GM12891 (cell line): ENCODE measurements at regions not wholly inside any gene's neighbourhood (a gene's known extent, or its start where the extent isn't known, plus 50 kb on each side); places are given as distances from the start of the nearest gene placed in this dataset.

ENCODE experiments used
- POLR2A ChIP-seq: IDR thresholded peaks from 2 replicates; pipeline ENCODE4 v1.6.1; 2011; ENCODE audit warnings: low read depth, low read length, control low read depth
- POLR2AphosphoS5 ChIP-seq: IDR thresholded peaks from 2 replicates; pipeline ENCODE4 v1.6.1; 2011; ENCODE audit warnings: low read depth, low read length, control low read depth
- TAF1 ChIP-seq: IDR thresholded peaks from 2 replicates; pipeline ENCODE4 v1.6.1; 2011; ENCODE audit warnings: low read depth, low read length, control low read depth

DNA sequence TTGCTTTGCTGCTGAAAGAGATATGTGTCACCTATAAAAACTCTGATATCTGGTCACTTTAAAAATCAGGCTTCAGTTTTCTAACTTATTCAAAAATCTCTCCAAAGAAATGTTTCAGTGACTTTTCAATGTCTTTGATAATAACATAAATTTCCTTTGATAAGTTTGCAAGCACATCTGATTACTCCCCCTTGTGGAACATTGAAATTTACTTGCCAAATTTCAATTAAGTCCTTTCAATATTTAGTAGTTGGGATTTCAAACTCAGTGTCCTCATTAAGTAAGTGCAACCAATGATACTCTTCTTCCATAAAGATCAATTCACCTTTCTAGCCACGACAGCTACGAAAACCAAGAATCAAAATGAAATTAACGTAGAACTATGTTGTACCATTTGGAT, 151.3 kb upstream of the FAM47C start:
- TF ChIP-seq POLR2A, result no peak
- TF ChIP-seq POLR2AphosphoS5, result no peak
- TF ChIP-seq TAF1, result no peak
